ENCODE measurements at regions not wholly inside any gene's neighbourhood (a gene's known extent, or its start where the extent isn't known, plus 50 kb on each side); places are given as distances from the start of the nearest gene placed in this dataset.

GRCh38 chr7:67698354-67698753 is 701.7 kb downstream of the TYW1 start:
- no peak for DNase-seq

DNA sequence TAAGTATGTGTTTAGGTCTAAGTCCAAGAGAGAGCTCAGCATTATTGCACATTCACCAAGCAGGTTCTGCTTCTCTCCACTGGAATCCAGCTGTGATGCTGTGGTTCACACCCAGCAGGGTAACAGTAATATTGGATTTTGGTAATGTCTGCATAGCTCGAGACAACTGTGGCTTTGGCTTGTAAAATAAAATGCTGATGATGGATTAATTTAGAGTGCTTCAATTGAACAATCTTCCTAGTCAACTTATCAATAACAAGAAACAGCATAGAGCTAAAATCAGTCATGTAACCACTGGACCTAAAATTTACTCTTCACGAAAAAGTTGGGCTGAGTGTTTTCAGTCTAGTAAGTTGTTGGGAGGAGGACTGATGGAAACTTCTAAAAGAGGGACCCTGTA is 709.2 kb downstream of the TYW1 start:
- no peak for DNase-seq

DNA sequence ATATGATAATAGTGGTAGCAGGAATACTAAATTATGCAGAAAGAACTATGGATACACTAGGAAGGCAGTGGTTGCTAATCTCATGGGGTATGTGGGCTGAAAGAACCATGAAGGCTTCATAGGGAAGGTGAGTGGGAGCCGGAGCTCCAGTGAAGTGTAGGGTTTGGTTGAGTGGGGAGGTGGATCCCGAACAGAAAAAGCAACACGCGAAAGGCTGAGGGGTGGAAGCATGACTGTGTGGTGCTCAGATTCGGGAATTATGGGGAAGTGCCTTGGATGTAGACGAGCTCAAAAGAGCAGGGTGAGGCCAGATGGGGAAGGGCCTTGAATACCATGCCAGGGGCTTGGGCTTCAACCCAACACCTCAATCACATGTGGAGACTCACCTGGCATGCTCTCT is 715.1 kb downstream of the TYW1 start:
- DNase-seq = no peak

- DNase-seq = no peak
Measured at GRCh38 chr7:67713451-67714056, 716.9 kb downstream of the TYW1 start.

- DNase-seq = no peak
Measured at GRCh38 chr7:67716729-67717128, 720.1 kb downstream of the TYW1 start.

- DNase-seq = no peak
Measured at GRCh38 chr7:67723591-67723990, 727.0 kb downstream of the TYW1 start.

DNA sequence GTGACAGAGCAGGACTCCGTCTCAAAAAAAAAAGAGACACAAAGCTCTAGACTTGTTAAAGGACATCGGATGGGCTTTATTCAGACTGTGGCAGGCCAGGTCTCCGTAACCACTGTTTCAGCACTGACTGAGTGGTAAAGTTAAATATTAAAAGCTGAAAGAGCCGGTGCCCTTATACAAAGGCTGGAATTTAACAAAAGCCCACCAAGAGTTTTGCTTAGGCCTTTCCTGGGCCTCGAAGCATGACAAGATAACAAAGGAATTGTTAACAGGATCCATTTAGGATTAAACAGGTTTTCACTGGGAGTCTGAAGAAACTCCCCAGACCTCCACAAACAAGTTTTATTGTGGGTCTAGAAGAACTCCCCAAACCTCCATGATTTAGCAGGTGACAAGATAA is 727.8 kb downstream of the TYW1 start:
- no peak for DNase-seq

DNA sequence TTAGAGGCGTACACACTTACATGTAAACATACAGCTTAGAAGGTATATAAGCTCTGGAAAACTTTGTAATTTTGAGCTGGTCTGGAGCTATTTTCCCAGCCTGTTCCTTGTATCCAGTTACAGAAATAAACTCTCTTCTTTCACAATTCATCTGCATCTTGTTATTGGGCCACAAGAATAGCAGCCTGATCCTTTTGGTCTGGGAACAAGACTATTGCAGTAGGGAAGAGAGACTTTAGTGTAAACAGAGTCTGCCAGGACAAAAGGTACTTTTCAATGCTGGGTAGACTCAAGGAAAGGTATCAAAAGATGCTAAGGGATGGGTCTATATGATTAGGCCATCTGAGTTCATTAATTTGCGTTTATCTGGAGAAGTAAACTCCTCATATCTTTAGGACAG is 728.3 kb downstream of the TYW1 start:
- DNase-seq = no peak

DNA sequence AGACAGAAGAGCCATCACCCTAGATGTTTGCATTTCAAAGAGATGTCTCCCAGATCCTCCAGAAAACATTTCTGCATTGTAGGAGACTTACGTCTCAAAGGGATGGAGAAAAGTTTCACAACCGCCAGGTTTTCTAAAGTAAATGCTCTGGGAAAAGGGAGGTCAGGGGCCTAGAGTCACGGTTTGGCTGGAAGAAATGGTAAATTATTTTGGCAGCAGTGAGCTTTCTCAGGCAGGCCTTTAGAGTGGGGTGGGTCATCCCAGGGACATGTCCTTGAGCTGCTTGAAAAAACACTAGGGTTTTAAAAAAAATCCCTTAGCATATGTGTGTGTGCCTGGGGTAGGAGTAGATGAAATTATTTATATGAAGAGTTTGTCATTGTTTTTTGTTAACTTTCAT is 728.8 kb downstream of the TYW1 start:
- DNase-seq = no peak

DNA sequence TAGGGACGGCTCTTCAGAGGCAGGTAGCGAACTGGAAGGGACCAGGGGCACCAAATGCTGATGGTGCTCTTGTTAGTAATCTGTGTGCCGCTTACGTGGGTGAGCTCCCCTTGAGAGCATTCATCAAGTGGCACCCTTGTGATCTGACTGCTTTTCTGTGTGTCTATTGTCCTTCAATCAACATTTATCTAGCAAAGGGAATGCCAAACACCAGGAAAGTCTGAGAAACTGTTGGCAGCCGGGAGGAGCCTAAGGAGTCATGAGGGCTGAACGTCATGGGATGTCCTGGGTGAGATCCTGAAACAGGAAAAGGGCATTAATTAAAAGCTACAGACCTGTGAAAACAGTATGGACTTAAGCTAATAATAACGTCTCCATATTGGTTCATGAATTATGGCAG is 733.1 kb downstream of the TYW1 start:
- DNase-seq = no peak

DNA sequence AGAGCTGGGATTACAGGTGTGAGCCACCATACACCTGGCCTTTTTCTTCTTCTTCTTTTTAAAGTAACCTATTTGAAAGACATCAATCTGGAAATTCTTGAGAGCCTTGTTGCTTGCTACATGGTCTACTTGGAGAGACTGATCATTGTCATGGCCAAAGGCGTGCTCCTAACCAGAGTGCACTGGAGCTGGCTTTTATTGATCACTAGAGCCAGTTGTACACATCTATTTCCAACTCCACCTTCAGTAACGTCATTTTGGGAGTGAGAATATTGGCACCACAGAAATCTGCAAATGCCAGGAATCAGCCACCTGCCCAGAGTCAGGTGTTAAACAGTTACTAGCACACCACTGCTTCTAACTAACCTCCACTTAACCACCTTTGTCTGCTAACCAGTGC is 735.1 kb downstream of the TYW1 start:
- DNase-seq = no peak

GRCh38 chr7:67732898-67733297 is 736.3 kb downstream of the TYW1 start:
- DNase-seq = no peak

DNA sequence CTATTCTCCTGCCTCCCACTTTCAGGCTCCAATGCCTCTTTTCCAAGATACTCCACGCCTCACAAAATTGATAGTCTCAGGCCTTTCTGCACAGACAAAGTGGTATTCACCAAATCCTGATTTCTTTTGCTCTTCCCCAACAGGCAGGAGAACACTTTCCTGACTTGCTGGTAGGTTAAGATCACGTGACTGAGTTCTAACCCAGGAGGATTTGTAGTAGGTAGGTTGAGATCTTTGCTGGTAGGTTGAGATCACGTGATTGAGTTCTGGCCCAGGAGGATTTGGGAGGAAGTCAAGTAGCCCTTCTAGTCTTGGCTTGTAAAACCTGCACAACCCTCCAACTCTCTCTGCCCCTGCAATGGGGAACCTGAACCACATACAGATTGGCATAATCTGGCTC is 741.5 kb downstream of the TYW1 start:
- no peak for DNase-seq

DNA sequence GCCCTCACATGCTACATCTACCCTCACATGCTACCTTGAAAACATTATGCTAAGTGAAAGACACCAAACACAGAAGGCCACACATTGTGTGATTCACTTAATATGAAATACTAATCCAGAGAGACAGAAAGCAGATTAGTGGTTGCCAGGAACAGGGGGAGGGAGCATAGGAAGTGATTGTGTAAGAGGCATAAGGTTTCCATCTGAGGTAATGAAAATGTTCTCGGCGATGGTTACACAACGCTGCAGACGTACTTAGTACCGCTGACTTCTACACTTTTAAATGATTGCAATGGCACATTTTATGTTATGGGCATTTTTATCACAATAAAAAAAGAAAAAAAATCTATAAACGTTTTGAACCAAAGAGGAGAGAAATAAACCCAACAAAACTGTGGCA is 742.3 kb downstream of the TYW1 start:
- DNase-seq = no peak

DNA sequence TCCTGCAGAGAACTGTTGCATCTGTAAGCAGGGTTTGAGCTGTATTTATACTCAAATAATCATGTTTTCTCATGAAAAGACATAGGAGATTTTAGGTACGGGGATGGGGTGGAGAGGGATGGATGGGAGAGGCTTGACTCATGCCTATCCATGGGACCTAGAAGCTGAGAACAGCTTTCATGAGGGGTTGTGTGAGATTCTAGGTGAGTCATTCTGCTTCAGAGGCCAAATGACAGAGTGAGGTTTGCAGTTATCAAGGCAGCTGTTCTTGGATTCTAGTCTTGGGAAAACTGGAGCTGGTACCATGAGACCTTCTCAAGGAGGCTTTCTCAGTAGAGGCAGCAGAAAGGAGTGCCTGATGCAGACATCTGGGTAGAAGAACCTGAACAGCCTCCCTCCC is 746.9 kb downstream of the TYW1 start:
- no peak for DNase-seq

DNA sequence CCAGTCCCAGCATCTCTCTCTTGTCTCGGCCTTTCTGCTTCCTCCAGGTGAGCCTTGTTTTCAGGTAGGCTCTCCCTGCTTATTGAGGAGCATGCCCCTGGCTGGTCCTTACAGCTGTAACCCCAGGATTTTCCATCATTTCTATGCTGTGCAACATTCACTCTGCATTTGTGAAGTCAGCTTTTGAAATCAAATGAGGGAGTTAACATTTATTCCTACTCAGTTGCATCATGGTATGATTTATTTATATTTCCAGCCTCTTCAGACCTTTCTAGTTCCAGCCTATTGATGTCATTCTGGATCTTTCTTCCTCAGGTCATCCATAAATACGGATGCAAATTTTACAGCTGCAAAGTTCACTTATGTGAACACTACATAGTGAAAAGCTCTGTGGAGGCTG is 755.6 kb downstream of the TYW1 start:
- DNase-seq = no peak

DNA sequence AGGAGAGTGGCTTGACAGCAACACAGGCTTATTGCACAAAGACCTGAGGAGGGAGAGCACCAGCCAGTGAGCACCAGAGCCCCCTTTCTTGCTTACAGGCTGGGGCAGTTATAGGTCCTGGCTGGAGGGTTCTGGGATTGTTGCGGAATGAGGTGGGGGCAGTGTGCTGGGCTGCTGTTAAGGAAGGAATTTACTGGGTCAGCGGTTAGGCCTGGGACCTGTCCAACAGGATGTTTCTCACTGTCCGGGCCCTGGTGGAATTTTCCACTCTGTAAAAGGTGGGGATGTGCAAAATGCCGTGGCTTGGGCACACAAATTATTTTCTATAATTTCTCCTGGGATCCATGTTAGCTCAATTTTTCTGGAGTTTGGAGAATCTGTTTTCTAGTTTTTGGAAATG is 757.3 kb downstream of the TYW1 start:
- DNase-seq = no peak

- DNase-seq = no peak
Measured at GRCh38 chr7:67754651-67755050, 758.0 kb downstream of the TYW1 start.

DNA sequence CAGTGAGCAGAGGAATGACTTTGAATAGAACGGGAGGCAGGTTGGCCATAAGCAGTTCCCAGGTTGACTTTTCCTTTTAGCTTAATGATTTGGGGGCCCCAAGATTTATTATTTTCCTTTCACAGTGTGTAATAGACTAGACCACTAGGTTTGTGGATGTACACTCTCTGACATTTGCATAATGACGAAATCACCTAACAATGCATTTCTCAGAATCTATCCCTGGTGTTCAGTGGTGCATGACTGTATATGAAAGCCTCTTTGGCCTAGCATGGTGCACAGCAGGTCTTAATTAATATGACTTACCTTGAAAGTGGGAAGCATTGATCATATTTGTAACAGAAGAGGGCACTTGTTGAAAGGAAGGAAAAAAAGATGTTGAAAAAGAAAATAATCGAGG is 761.9 kb downstream of the TYW1 start:
- DNase-seq = no peak

DNA sequence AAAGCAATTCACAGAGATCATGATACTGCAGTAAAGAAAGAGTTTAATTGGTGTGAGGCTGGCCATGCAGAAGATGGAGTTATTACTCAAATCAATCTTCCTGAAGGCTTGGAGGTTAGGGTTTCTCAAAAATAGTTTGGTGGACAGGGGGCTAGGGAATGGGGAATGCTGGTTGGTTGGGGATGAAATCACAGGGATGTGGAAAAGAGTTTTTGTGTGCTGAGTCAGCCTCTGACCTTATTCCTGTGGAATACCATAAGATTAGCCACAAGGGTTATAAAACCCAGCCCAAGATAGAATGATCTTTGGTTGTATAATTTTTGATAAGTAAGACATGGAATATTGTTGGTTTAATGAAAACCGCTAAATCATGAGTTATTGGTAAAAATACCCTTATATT is 764.3 kb downstream of the TYW1 start:
- no peak for DNase-seq

- no peak for DNase-seq
Measured at GRCh38 chr7:67762516-67762915, 765.9 kb downstream of the TYW1 start.

DNA sequence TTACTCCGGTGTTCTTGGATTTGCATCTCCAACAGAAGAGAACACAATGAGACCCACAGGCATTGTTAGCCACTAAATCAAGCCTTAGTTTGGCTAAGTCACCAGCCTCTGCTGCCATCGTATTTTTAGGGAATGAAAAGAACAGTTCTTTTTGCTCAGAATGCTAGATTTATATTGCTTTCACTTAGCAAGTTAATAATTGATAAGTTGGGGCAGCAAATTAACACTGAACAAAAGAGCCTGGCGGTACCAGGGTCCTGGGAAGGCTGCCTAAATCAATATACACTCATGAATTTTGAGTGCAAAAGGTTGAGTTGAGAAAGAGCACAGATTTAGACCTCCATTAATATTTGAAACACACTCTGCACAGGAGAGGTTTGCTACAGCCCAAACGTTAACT is 767.7 kb downstream of the TYW1 start:
- DNase-seq = no peak

DNA sequence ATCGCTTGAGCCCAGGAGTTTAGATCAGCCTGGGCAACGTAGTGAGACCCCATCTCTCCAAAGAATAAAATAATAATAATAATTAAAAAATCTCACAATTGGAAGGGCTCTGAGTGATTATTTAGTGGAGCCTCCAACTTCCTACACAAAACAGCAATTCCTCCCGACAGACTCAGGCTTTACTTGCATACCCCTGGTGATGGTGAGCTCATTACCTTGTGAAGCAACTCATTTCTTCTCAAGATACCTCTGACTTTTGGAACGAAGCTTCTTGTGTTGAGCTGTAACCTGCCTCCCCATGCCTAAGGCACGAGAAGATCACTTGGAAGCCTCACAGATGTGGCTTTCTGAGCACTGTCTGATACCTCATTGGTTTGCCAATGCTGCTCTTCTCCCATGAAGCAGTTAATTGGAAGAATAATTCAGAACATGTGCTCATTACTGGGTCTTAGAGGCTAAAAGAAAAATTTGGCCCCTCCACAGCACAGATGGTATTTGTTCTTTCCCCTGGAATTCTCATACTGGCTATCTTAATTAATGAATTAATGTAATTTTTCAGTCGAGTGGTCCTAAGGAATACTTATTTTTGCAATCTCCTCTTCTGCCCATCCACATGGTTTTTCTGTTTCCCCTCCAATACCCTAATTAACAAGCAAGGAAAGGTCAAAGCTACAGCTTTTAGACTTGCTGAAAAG is 769.0 kb downstream of the TYW1 start:
- no peak for DNase-seq

GRCh38 chr7:67766906-67767410 is 770.3 kb downstream of the TYW1 start:
- DNase-seq = no peak

Data from inflammatory macrophage treated with lipopolysaccharide for 1 hour (primary cell).